Activated CD8-positive, alpha-beta T cell treated with anti-CD3 and anti-CD28 coated beads, Interleukin-2, amount 10 ng/mL, durations not matched to agents 7 days and 5 days (primary cell): ENCODE measurements at regions not wholly inside any gene's neighbourhood (a gene's known extent, or its start where the extent isn't known, plus 50 kb on each side); places are given as distances from the start of the nearest gene placed in this dataset.

Experiments used
- ATAC-seq: fragments of 150-1000 bp; cut with Tn5 transposase; one replicate; pipeline ENCODE4 v1.10.0; 2021; ENCODE audit warnings: moderate library complexity
- CTCF ChIA-PET: fragments of 350-600 bp; sonication (Branson Sonifier 250); formaldehyde crosslinking; loops from one replicate; lab custom pipeline; 2021; ENCODE audit warnings: antibody characterized with exemption; lab: Charles Lee
- POLR2A ChIA-PET: fragments of 350-600 bp; sonication (Branson Sonifier 250); formaldehyde crosslinking; loops from one replicate; lab custom pipeline; 2021; ENCODE audit warnings: antibody characterized with exemption; lab: Charles Lee
- DNase-seq: peaks from one replicate; pipeline ENCODE4 v3.0.0-alpha.2; 2020
- H3K27ac Mint-ChIP-seq: one replicate; pipeline ENCODE4 v1.8.0; 2021; ENCODE audit warnings: mild to moderate bottlenecking, mixed read lengths
- H3K27me3 Mint-ChIP-seq: one replicate; pipeline ENCODE4 v1.8.0; 2021; ENCODE audit warnings: low read depth, mixed read lengths
- H3K36me3 Mint-ChIP-seq: one replicate; pipeline ENCODE4 v1.8.0; 2021; ENCODE audit warnings: low read depth, mixed read lengths
- H3K4me1 Mint-ChIP-seq: one replicate; pipeline ENCODE4 v1.8.0; 2021; ENCODE audit warnings: low read depth, mixed read lengths
- H3K4me3 Mint-ChIP-seq: one replicate; pipeline ENCODE4 v1.8.0; 2021; ENCODE audit warnings: mild to moderate bottlenecking, mixed read lengths
- H3K9me3 Mint-ChIP-seq: one replicate; pipeline ENCODE4 v1.8.0; 2022; ENCODE audit warnings: mixed read lengths; ENCODE audit not compliant: insufficient read depth

DNA sequence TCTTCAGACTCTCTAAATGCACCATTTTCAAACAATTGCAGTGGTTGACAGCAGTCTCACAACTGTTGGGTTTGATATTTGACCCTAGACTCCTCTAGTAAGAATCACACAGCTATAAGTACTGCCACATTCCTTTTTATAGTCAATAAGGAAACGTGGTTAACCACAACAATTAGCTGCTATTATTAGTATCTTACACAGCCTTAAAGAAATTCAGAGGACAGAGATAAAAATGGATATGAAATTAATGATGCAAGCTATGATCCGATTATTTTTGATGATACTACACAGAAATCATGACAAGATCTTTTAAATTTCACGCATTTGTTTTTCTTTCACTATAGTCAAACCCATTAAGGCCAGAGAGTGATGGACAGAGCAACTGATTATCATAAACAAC lies 288.6 kb upstream of the C9orf72 start:
- no peaks in the 10 kb centered on the region for H3K4me1 Mint-ChIP-seq
- no peak for ATAC-seq
- CTCF ChIA-PET = no interaction called here
- POLR2A ChIA-PET = no interaction called here
- no peaks in the 10 kb centered on the region for H3K9me3 Mint-ChIP-seq
- no peak for DNase-seq
- no peak overlapping the region for H3K27ac Mint-ChIP-seq
- H3K36me3 Mint-ChIP-seq = no peaks in the 10 kb centered on the region
- no peaks in the 10 kb centered on the region for H3K27me3 Mint-ChIP-seq
- H3K4me3 Mint-ChIP-seq = no peak overlapping the region

DNA sequence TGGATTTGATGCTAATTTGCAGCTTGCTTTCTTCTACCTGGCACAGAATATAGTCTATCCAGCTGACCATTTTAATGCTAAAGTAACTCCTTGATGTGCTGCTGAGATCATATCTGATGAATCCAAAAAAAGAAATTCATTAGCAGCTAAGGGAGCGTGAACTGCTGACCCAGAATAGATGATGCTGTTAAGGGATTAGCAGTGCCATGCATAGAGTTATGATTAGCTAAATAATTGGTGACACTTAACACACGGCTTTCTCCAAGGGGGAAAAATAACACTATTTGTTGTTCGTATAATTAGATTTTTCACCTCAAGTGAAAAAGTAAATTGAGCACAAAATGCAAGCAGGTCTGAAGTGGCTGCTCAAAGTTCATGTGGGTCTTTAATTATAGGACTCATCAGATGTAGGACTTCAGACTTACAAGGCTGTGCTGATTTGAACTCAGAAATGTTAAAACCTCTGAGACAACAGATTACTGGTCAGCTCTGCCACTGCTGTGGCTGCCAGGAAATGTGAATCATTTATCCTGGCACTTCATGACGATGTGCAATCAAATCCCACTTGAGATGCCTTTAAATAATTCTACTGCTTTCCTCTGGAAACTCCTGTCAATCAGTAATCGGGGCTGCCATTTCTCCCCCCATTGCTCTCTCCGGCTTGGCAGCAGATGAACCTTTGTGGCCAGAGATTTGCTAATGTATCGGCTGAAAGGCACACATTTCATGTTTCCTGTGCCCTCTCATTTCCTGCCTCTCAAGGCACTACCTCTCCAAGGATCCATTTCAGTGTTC lies 291.6 kb upstream of the C9orf72 start:
- DNase-seq = no peak
- CTCF ChIA-PET = no interaction called here
- POLR2A ChIA-PET = no interaction called here
- H3K36me3 Mint-ChIP-seq = no peaks in the 10 kb centered on the region
- H3K27me3 Mint-ChIP-seq = no peaks in the 10 kb centered on the region
- H3K4me3 Mint-ChIP-seq = no peak overlapping the region
- H3K27ac Mint-ChIP-seq = no peak overlapping the region
- no peak for ATAC-seq
- H3K9me3 Mint-ChIP-seq = no peaks in the 10 kb centered on the region
- H3K4me1 Mint-ChIP-seq = no peaks in the 10 kb centered on the region

DNA sequence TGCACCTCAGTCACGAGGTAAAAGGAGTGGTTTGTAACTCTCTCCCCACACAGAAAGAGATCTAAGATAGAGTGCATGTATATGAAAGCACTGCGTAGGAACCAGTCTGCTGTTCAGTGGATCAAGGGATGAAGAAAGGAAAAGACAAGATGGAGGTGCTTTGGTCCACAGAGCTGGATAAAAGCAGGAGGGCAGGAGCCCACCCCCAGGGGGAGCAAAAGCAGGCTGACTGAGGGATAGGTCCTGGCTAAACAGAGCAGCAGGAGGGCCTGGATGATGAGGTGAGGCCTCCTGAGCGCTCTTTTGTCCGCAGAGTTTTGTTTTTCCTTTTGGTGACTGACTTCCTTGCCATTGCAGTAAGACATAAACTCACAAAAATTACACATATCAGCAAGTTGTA lies 293.5 kb upstream of the C9orf72 start:
- Mint-ChIP-seq H3K27ac (no peak overlapping the region), H3K27me3 (no peaks in the 10 kb centered on the region), H3K4me3 (no peak overlapping the region), H3K36me3 (no peaks in the 10 kb centered on the region), H3K9me3 (no peaks in the 10 kb centered on the region), H3K4me1 (no peaks in the 10 kb centered on the region)
- POLR2A ChIA-PET = no interaction called here
- CTCF ChIA-PET = no interaction called here
- DNase-seq = no peak
- no peak for ATAC-seq

DNA sequence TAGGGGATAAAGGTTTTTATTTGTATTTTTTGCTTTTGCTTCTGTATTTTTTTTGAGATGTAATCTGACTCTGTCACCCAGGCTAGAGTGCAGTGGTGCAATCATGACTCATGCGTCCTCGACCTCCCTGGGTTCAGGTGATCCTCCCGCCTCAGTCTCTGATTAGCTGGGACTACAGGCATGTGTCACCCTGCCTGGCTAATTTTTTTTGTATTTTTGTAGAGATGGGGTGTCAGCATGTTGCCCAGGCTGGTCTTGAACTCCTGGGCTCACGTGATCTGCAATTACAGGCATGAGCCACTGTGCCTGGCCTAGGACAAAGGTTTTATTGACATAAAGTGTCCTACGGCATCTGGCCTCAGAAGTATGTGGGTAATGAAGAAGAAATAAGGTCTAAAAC lies 297.1 kb upstream of the C9orf72 start:
- DNase-seq (no peak), ATAC-seq (no peak)
- ChIA-PET CTCF (no interaction called here), POLR2A (no interaction called here)
- H3K27me3 Mint-ChIP-seq = no peaks in the 10 kb centered on the region
- no peaks in the 10 kb centered on the region for H3K36me3 Mint-ChIP-seq
- no peaks in the 10 kb centered on the region for H3K4me1 Mint-ChIP-seq
- H3K27ac Mint-ChIP-seq = no peak overlapping the region
- no peak overlapping the region for H3K4me3 Mint-ChIP-seq
- no peaks in the 10 kb centered on the region for H3K9me3 Mint-ChIP-seq

DNA sequence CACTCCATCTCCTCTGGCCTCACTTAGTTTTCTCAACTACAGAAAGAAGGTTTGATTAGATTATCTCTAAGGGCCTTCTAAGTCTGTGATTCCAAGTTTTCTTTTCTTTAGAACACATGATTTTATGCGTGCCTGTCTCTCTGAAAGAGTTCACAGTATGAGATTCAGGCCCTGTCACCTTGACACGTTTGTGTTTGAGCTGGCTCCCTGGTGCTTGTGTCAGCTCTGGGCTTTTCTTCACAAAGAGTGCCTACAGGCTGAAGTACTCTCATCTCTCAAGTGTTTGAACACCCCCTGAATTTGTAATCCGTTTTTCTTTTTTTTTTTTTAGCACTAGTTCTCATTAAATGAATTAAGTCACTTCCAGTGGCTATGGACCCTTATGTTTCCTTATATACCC lies 306.9 kb upstream of the C9orf72 start:
- DNase-seq (no peak), ATAC-seq (no peak)
- H3K4me3 Mint-ChIP-seq = no peak overlapping the region
- ChIA-PET CTCF (no interaction called here), POLR2A (no interaction called here)
- no peaks in the 10 kb centered on the region for H3K36me3 Mint-ChIP-seq
- H3K27ac Mint-ChIP-seq = no peak overlapping the region
- H3K4me1 Mint-ChIP-seq = no peaks in the 10 kb centered on the region
- no peaks in the 10 kb centered on the region for H3K9me3 Mint-ChIP-seq
- no peaks in the 10 kb centered on the region for H3K27me3 Mint-ChIP-seq

DNA sequence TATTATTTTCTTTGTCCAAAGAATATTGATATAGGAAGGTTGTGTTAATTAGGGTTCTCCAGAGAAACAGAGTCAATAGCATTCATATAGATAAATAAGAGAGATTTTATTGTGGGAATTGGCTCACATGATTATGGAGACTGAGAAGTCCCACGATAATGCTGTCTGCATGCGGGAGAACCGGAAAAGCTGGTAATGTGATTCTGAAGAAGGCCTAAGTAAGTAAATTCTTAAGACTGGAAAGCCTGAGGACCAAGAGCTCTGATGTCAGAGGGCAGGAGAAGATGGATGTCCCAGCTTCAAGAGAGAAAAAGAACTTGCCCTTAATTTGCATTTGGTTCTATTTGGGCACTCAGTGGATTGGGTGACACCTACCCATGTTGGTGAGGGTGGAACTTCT lies 307.4 kb upstream of the C9orf72 start:
- ATAC-seq (no peak), DNase-seq (no peak)
- no peaks in the 10 kb centered on the region for H3K36me3 Mint-ChIP-seq
- H3K4me1 Mint-ChIP-seq = no peaks in the 10 kb centered on the region
- H3K27me3 Mint-ChIP-seq = no peaks in the 10 kb centered on the region
- ChIA-PET POLR2A (no interaction called here), CTCF (interaction anchor here (0.8 kb wide), 1 partner anchor 11 kb away, joined by 3 read pairs; no protein-coding TSS in a partner anchor)
- no peaks in the 10 kb centered on the region for H3K9me3 Mint-ChIP-seq
- H3K27ac Mint-ChIP-seq = no peak overlapping the region
- no peak overlapping the region for H3K4me3 Mint-ChIP-seq

DNA sequence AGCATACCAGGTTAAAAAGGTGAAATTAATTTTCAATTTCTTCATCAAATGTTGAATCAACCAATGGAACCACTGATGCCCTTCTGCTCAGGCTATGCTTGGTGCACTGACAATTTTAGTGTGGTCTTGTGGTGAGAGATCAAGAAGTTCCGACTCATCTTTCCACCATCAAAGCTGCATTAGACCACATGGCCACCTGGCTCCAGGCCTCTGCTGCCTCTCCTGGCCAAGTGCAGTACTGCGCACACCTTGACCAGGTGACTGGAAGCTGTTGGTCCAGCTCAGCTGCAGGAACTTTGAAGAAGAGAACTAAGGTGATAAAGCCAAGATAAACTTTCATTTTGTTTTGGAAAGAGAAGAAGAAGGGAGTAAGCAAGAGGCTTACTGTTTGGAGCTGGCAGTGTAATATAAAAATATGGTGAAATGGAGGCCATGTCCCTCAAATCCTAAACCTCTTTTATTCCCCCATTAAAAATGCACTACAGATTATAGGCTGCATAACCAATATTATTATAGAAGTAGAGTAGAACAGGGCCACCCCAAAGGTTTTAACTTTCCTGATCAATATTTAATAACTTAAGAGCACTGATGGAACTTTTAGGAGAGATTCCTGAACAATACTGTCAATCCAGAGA lies 315.5 kb upstream of the C9orf72 start:
- ATAC-seq = no peak
- Mint-ChIP-seq H3K36me3 (no peaks in the 10 kb centered on the region), H3K9me3 (no peaks in the 10 kb centered on the region), H3K27me3 (no peaks in the 10 kb centered on the region), H3K4me3 (no peak overlapping the region), H3K27ac (no peak overlapping the region), H3K4me1 (no peaks in the 10 kb centered on the region)
- ChIA-PET CTCF (interaction anchor here (0.6 to 0.7 kb wide), 3 partner anchors 9 to 861 kb away, joined by 3 to 5 read pairs (median 4); no protein-coding TSS in a partner anchor), POLR2A (no interaction called here)
- peak; percentile 56 for DNase-seq

DNA sequence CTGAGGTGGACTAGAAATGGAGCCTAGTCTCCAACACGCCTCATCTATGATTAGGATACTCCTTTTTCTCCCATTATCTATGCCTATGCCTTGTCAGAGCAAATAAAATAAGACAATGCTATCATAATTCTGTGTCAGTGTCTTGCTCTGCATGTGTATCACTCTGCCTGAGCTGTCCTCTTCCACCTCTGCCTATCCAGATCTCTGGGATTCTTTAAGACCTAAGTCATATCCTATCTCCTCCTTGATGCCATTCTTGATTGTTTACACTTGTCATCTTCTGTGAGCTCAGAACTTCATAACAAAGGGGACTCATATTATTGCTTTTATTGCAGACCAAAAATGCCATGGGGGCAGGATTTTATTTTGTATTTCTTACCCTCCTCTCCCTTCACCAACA lies 351.2 kb upstream of the C9orf72 start:
- POLR2A ChIA-PET = no interaction called here
- CTCF ChIA-PET = no interaction called here
- Mint-ChIP-seq H3K4me1 (no peaks in the 10 kb centered on the region), H3K9me3 (no peaks in the 10 kb centered on the region), H3K27ac (no peak overlapping the region), H3K27me3 (no peaks in the 10 kb centered on the region), H3K36me3 (no peaks in the 10 kb centered on the region), H3K4me3 (no peak overlapping the region)
- ATAC-seq (no peak), DNase-seq (no peak)

DNA sequence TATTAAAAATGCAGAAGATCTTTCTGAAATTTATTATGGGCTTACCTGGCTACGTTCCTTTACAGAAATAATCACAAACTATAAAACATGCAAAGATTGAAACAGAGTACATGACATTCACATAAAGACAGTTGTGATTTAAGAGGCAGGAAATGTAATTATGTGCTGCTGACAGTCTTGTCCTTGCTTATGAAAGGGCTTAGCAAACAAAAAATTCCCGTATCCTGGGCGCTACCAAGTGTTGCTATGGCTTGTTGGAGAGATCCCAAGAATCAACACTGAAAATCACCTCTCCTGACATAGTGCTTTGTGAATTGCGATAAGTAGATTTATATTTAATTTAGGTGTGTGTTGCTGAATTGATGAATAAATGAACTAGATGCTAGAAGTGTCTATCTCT lies 352.5 kb upstream of the C9orf72 start:
- H3K36me3 Mint-ChIP-seq = no peaks in the 10 kb centered on the region
- H3K4me1 Mint-ChIP-seq = no peaks in the 10 kb centered on the region
- DNase-seq (no peak), ATAC-seq (no peak)
- no peak overlapping the region for H3K4me3 Mint-ChIP-seq
- ChIA-PET CTCF (no interaction called here), POLR2A (no interaction called here)
- H3K9me3 Mint-ChIP-seq = no peaks in the 10 kb centered on the region
- no peaks in the 10 kb centered on the region for H3K27me3 Mint-ChIP-seq
- no peak overlapping the region for H3K27ac Mint-ChIP-seq

DNA sequence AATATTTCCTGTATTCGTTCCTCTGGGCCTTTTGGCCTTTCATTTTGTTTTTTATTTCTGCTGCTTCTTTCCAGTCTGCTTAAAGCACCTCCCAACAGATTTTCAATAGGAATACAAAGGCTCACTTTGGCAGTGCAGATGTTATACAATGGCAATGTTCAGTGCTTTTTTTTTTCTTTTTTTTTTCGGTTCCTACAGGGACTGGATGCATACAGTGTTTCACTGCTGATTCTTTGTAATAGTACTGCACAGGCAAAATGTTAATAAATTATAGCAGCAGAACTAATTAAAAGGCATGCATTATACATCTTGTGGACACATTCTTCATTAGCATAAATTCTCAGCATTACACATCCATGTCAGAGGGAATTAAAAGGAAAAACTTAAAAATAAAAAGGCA lies 356.6 kb upstream of the C9orf72 start:
- H3K4me1 Mint-ChIP-seq = no peaks in the 10 kb centered on the region
- no peak overlapping the region for H3K4me3 Mint-ChIP-seq
- no peak overlapping the region for H3K27ac Mint-ChIP-seq
- H3K27me3 Mint-ChIP-seq = no peaks in the 10 kb centered on the region
- ChIA-PET CTCF (no interaction called here), POLR2A (no interaction called here)
- no peaks in the 10 kb centered on the region for H3K9me3 Mint-ChIP-seq
- no peak for DNase-seq
- no peak for ATAC-seq
- no peaks in the 10 kb centered on the region for H3K36me3 Mint-ChIP-seq

DNA sequence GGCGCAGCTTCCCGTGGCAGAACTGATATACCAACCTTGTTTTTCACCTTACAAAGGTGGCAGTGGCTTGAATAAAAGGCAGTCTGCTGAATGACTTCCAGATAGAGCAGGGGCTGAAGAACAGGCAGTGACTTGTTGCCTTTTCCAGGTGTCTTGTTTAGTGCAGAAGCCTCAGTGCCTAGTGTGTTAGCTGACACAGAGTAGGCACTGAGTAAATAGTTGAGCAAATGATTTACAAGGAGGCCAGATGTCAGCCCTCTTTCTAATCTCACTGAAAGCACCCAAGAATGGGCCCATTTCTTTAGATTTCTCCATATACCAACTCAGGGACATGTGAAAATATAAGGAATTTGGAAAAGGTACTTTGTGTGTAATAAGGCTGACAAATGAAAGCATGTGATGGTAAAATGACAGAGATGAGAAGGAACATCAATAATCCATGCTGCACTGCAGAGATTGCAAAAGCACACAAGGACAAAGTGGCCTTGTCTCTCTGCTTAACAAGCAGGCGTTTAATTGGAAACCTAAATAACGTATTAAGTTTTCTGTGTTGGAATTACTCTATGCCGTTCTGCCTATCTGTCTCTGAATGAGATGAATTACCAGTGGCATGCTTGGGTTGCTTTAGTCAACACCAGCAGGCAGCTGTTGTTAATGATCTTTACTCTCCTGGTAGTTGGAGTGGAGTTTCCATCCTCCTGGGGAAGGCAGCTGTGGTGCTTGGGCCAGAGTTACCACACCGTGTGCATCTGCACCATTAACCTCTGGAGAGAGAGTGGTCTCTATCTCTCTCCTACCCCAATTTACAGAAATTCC lies 360.1 kb upstream of the C9orf72 start:
- Mint-ChIP-seq H3K27ac (no peak overlapping the region), H3K4me1 (no peaks in the 10 kb centered on the region), H3K9me3 (no peaks in the 10 kb centered on the region), H3K27me3 (no peaks in the 10 kb centered on the region), H3K4me3 (no peak overlapping the region), H3K36me3 (no peaks in the 10 kb centered on the region)
- ATAC-seq (no peak), DNase-seq (no peak)
- ChIA-PET POLR2A (no interaction called here), CTCF (no interaction called here)

DNA sequence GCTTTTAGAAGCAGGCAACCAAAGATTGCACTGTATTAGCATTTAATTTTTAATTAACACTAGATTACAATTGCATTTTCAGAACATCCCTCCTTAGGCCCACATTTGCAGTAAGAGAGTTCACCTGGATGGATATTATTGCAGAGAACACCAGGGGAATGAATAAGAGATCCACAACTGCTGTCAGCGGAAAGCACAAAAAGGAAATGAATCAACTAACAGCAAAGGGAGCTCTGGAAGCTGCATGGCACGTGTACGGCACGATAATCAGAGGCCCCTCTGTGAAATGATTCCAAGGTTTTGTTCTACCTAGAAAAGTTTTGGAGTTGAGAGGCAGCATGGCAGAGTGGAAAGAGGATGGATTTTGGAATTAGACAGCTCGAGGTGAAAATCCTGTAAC lies 361.2 kb upstream of the C9orf72 start:
- Mint-ChIP-seq H3K36me3 (no peaks in the 10 kb centered on the region), H3K27ac (no peak overlapping the region), H3K9me3 (no peaks in the 10 kb centered on the region), H3K4me1 (no peaks in the 10 kb centered on the region), H3K4me3 (no peak overlapping the region), H3K27me3 (no peaks in the 10 kb centered on the region)
- ATAC-seq = no peak
- ChIA-PET POLR2A (no interaction called here), CTCF (no interaction called here)
- no peak for DNase-seq
